Stimulated activated CD4-positive, alpha-beta T cell treated with anti-CD3 and anti-CD28 coated beads, Interleukin-15, amount 100 ng/mL, for 24 hours (primary cell): ENCODE measurements at regions not wholly inside any gene's neighbourhood (a gene's known extent, or its start where the extent isn't known, plus 50 kb on each side); places are given as distances from the start of the nearest gene placed in this dataset.
A peak's percentile ranks its signal among the peaks of the same experiment; 100 is the strongest.

Experiments
- DNase-seq: peaks from one replicate; pipeline ENCODE4 v3.0.0-alpha.2; 2020

DNA sequence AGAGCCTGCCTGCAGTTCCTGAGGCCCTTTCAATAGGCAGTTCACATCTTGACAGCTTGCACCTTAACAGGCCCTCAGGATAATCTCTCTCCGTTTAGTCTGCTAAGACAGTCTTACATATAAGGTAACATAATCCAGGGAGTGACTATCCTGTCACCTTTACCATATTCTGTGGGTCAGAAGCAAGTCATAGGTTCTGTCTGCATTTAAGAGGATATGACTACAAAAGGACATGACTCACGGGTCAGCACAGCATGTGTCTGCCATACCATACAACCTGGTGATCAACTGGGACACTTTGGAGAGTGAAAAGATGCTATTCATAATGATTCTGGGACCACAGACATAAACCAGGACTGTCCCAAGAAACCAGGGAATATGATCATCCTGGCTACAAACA, 611.1 kb downstream of the SOX6 start:
- DNase-seq: no peak

DNA sequence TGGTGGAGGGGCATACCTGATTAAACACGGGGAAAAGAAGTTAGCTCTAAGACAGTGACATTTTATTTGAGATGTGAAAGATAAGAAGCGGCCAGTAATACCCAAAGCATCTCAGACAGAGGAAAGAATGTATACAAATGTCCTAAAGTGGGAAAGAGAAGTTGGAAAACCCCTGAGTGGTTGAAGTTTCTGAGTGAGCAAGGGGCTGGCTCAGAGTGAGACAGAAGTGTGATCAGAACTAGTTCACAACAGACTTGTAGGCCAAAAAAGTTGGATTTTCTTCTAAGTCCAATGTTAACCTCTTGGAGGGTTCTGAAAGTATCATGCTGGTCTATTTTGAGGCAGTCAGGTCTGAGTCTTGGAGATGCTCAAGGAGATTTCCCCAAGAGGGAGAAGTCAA, 608.7 kb downstream of the SOX6 start:
- DNase-seq: no peak

DNA sequence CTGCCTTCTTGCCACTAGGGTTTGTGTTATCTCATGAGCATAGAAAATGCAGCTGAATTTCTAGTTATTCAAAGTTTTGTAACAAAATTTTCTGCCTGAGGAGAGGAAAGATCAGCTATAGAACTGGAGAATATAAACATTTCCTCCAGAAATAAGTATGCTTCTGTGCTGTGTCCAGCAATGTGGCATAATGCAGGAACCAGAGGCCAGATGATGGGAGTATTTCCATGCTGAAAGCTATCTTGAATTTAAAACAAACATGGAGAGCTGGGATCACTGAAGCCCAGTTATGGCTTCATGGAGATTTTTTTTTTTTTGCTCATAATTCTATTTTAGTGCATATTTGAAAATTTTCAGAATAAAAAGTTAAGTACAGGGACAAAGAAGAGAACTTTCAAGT, 608.2 kb downstream of the SOX6 start:
- DNase-seq: no peak

DNA sequence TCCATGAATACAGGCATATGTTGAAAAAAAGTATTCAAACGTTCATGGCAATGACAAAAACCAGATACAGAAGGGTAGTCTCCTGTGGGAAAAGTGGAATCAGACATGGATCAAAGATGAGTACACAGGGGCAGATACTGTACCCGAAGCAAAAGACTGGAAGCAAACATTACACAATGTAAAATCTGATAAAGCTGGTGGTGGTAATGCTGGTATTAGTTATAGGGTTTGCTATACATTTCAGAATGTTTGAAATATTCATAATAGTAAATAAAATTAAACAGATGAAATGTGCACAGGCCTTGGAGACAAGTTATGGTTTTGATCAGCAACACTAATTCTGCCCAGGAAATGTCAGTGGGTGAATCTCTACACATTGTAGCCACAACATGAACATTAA, 607.6 kb downstream of the SOX6 start:
- DNase-seq: no peak

GRCh38 chr11:15750535-15751308, 605.6 kb downstream of the SOX6 start:
- no peak for DNase-seq

GRCh38 chr11:15754221-15754620, 602.1 kb downstream of the SOX6 start:
- no peak for DNase-seq

DNA sequence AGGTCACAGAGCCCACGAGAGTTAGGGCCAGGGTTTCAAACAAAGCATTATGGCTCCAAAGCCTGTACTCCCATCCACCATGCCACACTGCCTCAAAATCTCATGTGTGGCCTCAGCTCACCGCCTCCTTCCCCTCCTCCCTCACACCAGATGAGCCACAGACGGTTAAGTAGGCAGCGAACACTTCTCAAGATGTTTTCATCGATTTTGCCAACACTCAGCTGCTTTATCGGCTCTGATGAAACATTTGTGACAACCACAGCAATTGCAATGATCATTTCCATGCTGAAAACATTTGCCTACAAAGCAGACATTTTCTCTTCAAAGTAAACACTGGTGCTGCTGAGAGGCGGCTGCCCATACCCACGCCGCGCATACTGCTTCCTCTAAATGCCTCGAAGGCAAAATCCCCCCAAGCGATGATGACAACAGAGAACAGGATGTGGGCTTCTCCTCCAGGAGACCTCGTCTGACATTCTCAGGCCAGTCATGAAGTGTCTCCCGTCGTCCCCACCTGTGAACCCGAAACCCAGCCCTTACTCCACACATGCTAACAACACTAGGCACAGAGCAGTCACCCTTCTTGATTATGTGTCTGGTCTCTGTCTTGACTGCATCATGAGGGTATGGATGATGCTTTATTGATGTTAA, 599.2 kb downstream of the SOX6 start:
- peak; percentile 2 for DNase-seq

- DNase-seq: no peak
Measured at GRCh38 chr11:15758857-15759465, 597.4 kb downstream of the SOX6 start.

DNA sequence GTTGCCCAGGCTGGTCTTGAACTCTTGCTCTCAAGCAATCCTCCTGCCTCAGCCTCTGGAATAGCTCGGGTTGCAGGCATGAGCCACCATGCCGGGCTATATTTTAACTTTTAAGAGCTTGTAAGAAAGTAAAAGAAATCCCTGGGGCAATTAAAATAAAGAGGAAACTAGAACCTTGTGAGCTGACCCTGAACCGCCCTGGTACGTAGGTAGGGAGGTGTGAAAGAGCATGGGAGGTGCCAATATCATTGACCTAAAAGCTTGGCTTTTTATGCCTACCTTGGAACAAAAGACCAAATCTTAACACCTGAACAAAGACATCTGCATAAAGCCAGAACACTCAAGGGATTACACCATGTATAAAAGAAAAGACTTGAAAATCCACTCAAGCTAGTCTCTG, 595.1 kb downstream of the SOX6 start:
- no peak for DNase-seq

GRCh38 chr11:15764326-15764725, 592.0 kb downstream of the SOX6 start:
- DNase-seq: no peak

DNA sequence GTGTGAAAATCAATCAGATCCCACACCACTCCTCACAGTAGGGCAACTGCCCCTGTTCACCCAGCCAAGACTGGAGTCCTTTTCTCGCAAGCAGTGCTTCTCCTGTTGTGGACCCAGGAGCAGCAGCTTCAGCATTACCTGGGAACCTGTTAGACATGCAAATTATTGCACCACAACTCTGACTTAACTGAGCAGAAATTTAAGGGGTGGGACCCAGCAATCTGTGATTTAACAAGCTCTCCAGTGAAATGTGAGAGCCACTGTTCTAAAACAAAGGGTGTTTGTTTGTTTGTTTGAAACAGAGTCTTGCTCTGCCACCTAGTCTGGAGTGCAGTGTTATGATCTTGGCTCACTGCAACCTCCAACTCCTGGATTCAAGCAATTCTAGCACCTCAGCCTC, 591.4 kb downstream of the SOX6 start:
- DNase-seq: no peak

- DNase-seq: no peak
Measured at GRCh38 chr11:15765530-15765929, 590.8 kb downstream of the SOX6 start.

GRCh38 chr11:15768321-15768720, 588.0 kb downstream of the SOX6 start:
- DNase-seq: no peak

DNA sequence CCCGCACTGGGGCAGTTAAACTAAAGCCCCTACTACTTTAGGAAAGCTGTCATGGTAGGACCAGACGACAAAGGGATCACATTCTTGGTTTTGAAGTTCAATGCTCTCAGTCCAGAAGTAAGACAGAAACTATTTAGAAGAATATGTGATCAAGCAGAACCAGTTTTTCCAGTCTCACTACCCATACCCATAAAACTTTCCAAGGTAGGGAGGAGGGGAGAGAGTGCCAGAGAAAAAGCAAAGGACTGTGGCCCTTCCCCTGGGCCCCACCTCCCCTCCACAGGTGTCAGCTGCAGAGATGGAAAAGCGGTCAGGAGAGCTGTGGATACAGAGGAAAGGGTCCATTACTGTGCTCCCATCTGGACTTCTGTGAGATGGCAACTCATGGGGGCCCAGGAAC, 587.1 kb downstream of the SOX6 start:
- DNase-seq: no peak

- peak; percentile 49 for DNase-seq
Measured at GRCh38 chr11:15770798-15771414, 585.4 kb downstream of the SOX6 start.

DNA sequence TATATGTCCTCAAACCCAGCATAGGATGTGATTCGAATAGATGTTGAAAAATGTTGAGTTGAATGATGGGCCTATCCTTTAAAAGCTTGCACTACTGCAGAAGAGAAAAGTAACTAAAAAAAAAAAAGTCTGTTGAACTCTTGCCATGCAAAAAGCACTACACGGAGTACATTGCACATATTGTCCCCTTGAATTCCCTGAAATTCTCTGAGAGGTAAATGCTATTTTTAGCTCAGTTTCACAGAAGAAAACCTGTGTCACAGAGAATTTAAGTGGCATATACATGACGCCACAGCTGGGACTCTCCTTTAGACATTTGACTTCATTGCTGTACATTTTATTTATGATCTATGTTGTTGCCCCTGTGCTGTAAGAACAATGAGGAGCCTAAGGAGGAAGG, 583.8 kb downstream of the SOX6 start:
- no peak for DNase-seq

- DNase-seq: no peak
Measured at GRCh38 chr11:15772981-15773380, 583.4 kb downstream of the SOX6 start.

GRCh38 chr11:15773476-15774387, 582.6 kb downstream of the SOX6 start:
- DNase-seq: no peak

DNA sequence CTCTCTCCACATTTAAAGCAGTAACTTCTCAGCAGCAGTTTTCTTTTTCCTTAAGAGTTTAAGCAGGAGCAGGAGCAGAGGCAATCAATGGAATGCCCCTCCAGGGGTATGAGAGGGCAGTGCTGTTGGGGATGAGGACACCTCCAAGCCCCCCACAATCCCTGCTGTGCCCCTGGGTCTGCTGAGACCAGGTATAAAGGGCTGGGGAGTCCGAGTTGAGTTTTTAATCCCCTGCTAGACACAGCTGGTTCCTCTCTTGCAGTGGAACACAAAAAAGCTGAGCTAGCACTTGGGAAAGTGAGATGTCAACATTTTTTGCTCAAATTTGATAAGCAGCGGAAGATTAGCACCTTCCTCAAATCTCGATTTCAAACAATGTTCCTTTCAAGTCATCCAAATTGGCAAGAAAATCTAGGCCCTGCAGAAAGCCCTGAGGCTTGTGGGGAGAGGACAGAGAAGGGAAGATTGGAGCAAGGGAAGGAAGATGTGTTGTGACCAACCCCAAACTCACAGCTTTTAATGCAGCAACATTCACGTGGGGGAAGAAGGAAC, 581.9 kb downstream of the SOX6 start:
- DNase-seq: no peak

DNA sequence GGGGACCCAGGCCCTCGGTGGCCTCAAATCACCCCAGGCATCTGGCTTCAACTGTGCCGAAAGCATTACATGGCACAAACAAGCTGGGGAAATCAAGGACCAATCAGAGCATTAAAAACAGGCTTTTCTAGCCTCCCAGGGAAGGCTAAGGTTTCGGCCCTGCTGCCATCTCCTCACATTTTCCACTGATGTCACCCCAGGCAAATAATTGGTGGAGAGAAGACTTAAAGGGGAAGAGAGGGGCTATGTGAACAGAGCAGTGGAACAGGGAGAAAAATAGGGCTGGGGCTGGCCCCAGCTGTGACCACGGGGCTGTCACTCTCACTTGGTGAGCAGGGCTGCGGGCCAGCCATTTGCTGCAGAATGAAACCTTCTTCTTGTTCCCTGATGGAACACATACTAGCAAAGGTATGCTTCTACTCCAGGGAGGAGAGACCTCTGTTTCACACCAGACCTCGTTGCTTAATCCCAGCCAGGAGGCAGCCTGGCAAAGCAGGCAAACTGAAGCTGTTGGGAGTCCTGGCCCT, 581.3 kb downstream of the SOX6 start:
- peak; percentile 2 for DNase-seq

GRCh38 chr11:15775797-15776196, 580.5 kb downstream of the SOX6 start:
- DNase-seq: no peak

DNA sequence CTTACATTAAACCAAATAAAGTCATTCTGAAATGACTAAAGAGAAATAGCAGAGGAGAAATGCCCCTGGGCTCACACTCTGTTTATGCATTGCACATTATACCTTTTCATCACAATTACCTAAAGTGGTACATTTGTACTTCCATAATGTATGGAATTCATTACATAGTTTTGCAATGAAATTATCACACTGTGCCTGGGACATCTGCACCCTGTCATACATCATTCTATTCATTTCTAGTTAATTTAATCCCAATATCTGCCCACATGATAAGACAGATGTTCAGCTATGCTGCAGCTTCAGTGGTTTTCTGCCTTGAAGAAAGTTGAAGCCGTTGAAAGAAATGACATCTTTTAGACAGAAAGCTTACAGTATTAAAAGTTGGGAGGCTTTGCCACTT, 580.0 kb downstream of the SOX6 start:
- DNase-seq: no peak
